ENCODE measurements at regions not wholly inside any gene's neighbourhood (a gene's known extent, or its start where the extent isn't known, plus 50 kb on each side); places are given as distances from the start of the nearest gene placed in this dataset.
"Not testable (repeated sequence)": the region's sequence is repeated elsewhere in the genome, so short reads cannot be mapped to it uniquely, and the experiment has no call there.

DNA sequence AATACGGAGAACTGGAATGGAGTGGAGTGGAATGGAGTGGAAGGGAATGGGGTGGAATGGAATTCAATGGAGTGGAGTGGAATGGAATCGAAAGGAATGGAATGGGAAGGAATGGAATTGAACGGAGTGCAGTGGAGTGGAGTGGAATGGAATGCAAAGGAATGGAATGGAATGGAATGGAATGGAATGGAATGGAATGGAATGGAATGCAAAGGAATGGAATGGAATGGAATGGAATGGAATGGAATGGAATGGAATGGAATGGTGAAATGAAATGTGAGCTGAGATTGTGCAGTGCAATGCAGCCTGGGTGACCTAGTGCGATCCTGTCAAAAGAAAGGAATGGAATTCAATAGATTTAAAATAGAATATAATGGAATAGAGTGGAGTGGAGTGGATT is 357.3 kb upstream of the WSB1 start:
- FAIRE-seq; H3K4me3 Mint-ChIP-seq (ENCODE audit: unreplicated experiment); H3K27me3 ChIP-seq (ENCODE audit: insufficient read depth, low read length); H3K27ac Mint-ChIP-seq (ENCODE audit: unreplicated experiment); H3K36me3 ChIP-seq (ENCODE audit: insufficient read depth, low read length); H2AFZ ChIP-seq (ENCODE audit: low read depth, low read length); H3K36me3 Mint-ChIP-seq (ENCODE audit: low read depth, unreplicated experiment); H3K4me3 ChIP-seq (ENCODE audit: insufficient read depth, low read depth, low read length); H3K9me3 Mint-ChIP-seq (ENCODE audit: unreplicated experiment); H3K4me1 Mint-ChIP-seq (ENCODE audit: low read depth, unreplicated experiment); H4K20me1 ChIP-seq (ENCODE audit: insufficient read depth, low read length); H3K9ac ChIP-seq (ENCODE audit: low read length); H3K4me2 ChIP-seq (ENCODE audit: low read length); H3K79me2 ChIP-seq (ENCODE audit: insufficient read depth, low read length); DNase-seq (ENCODE audit: low read depth); H3K27me3 Mint-ChIP-seq (ENCODE audit: low read depth, unreplicated experiment); H3K27ac ChIP-seq (ENCODE audit: low read depth, low read length); H3K4me1 ChIP-seq (ENCODE audit: insufficient read depth, low read length): not testable (repeated sequence)
- H3K9me3 ChIP-seq (ENCODE audit: insufficient read depth, low read depth, low read length): peaks cover 41% of the 10 kb centered on the region

DNA sequence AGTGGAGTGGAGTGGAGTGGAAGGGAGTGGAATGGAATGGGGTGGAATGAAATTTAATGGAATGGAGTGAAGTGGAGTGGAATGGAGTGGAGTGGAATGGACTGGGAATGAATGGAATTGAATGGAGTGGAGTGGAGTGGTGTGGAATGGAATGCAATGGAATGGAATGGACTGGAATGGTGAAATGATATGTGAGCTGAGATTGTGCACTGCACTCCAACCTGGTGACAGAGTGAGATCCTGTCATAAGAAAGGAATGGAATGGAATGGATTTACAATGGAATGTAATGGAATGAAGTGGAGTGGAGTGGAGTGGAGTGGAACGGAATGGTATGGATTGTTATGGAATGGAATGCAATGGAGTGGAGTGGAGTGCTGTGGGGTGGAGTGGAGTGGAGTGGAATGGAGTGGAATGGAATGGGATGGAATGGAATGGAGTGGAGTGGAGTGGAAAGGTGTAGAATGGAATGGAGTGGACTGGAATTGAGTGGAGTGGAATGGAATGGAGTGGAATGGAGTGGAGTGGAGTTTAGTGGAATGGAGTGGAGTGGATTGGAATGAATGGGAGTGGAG is 356.1 kb upstream of the WSB1 start:
- H3K27ac Mint-ChIP-seq (ENCODE audit: unreplicated experiment); H4K20me1 ChIP-seq (ENCODE audit: insufficient read depth, low read length); H3K4me3 Mint-ChIP-seq (ENCODE audit: unreplicated experiment); H3K36me3 Mint-ChIP-seq (ENCODE audit: low read depth, unreplicated experiment); H3K9me3 Mint-ChIP-seq (ENCODE audit: unreplicated experiment); H3K4me1 Mint-ChIP-seq (ENCODE audit: low read depth, unreplicated experiment); H3K27ac ChIP-seq (ENCODE audit: low read depth, low read length); H3K27me3 ChIP-seq (ENCODE audit: insufficient read depth, low read length); H3K79me2 ChIP-seq (ENCODE audit: insufficient read depth, low read length); H3K4me2 ChIP-seq (ENCODE audit: low read length); FAIRE-seq; H3K36me3 ChIP-seq (ENCODE audit: insufficient read depth, low read length); H3K4me3 ChIP-seq (ENCODE audit: insufficient read depth, low read depth, low read length); H3K9ac ChIP-seq (ENCODE audit: low read length); H3K27me3 Mint-ChIP-seq (ENCODE audit: low read depth, unreplicated experiment); H2AFZ ChIP-seq (ENCODE audit: low read depth, low read length); DNase-seq (ENCODE audit: low read depth); H3K4me1 ChIP-seq (ENCODE audit: insufficient read depth, low read length): not testable (repeated sequence)
- H3K9me3 ChIP-seq (ENCODE audit: insufficient read depth, low read depth, low read length): peaks cover 41% of the 10 kb centered on the region

DNA sequence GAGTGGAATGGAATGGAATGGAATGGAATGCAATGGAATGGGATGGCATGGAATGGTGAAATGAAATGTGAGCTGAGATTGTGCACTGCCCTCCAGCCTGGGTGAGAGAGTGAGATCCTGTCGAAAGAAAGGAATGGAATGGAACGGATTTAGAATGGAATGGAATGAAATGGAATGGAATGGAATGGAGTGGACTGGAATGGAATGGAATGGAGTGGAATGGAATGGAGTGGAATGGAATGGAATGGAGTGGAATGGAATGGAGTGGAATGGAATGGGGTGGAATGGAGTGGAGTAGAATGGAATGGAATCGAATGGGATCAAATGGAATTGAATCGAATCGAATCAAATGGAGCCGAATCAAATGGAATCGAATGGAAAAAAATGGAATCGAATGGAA is 354.2 kb upstream of the WSB1 start:
- H3K79me2 ChIP-seq (ENCODE audit: insufficient read depth, low read length); DNase-seq (ENCODE audit: low read depth); H4K20me1 ChIP-seq (ENCODE audit: insufficient read depth, low read length); H3K27me3 Mint-ChIP-seq (ENCODE audit: low read depth, unreplicated experiment); H3K4me1 ChIP-seq (ENCODE audit: insufficient read depth, low read length); H3K4me2 ChIP-seq (ENCODE audit: low read length); H3K36me3 ChIP-seq (ENCODE audit: insufficient read depth, low read length); H3K4me3 ChIP-seq (ENCODE audit: insufficient read depth, low read depth, low read length); H3K4me3 Mint-ChIP-seq (ENCODE audit: unreplicated experiment); H3K27me3 ChIP-seq (ENCODE audit: insufficient read depth, low read length); H3K27ac Mint-ChIP-seq (ENCODE audit: unreplicated experiment); FAIRE-seq; H3K4me1 Mint-ChIP-seq (ENCODE audit: low read depth, unreplicated experiment); H3K9me3 Mint-ChIP-seq (ENCODE audit: unreplicated experiment); H3K36me3 Mint-ChIP-seq (ENCODE audit: low read depth, unreplicated experiment); H2AFZ ChIP-seq (ENCODE audit: low read depth, low read length); H3K27ac ChIP-seq (ENCODE audit: low read depth, low read length); H3K9ac ChIP-seq (ENCODE audit: low read length): not testable (repeated sequence)
- peaks cover 41% of the 10 kb centered on the region for H3K9me3 ChIP-seq (ENCODE audit: insufficient read depth, low read depth, low read length)

DNA sequence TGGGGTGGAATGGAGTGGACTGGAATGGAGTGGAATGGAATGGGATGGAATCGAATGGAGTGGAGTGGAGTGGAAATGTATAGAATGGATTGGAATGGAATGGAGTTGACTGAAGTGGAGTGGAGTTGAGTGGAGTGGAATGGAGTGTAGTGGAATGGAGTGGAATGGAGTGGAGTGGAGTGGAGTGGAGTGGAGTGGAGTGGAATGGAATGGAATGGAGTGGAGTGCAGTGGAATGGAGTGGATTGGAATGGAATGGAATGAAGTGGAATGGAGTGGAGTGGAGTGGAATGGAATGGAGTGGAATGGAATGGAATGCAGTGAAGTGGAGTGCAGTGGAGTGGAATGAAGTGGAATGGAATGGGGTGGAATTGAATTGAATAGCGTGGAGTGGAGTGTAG is 353.3 kb upstream of the WSB1 start:
- H3K4me2 ChIP-seq (ENCODE audit: low read length); H2AFZ ChIP-seq (ENCODE audit: low read depth, low read length); H3K4me3 Mint-ChIP-seq (ENCODE audit: unreplicated experiment); H3K4me3 ChIP-seq (ENCODE audit: insufficient read depth, low read depth, low read length); H3K79me2 ChIP-seq (ENCODE audit: insufficient read depth, low read length); H3K36me3 ChIP-seq (ENCODE audit: insufficient read depth, low read length); H3K9ac ChIP-seq (ENCODE audit: low read length); H4K20me1 ChIP-seq (ENCODE audit: insufficient read depth, low read length); H3K4me1 ChIP-seq (ENCODE audit: insufficient read depth, low read length); DNase-seq (ENCODE audit: low read depth); H3K27me3 Mint-ChIP-seq (ENCODE audit: low read depth, unreplicated experiment); H3K27me3 ChIP-seq (ENCODE audit: insufficient read depth, low read length); H3K27ac Mint-ChIP-seq (ENCODE audit: unreplicated experiment); FAIRE-seq; H3K27ac ChIP-seq (ENCODE audit: low read depth, low read length); H3K9me3 Mint-ChIP-seq (ENCODE audit: unreplicated experiment); H3K4me1 Mint-ChIP-seq (ENCODE audit: low read depth, unreplicated experiment); H3K36me3 Mint-ChIP-seq (ENCODE audit: low read depth, unreplicated experiment): not testable (repeated sequence)
- H3K9me3 ChIP-seq (ENCODE audit: insufficient read depth, low read depth, low read length): peaks cover 41% of the 10 kb centered on the region
